Cardiac fibroblast (primary cell): ENCODE measurements at regions not wholly inside any gene's neighbourhood (a gene's known extent, or its start where the extent isn't known, plus 50 kb on each side); places are given as distances from the start of the nearest gene placed in this dataset.

Experiments
- DNase-seq, 2 donors: peaks; one replicate each; pipeline versions ENCODE4 v3.0.0 to v3.0.0-alpha.2; 2010; ENCODE audit warnings: low read depth in 2 of 2
- H3K4me3 ChIP-seq, 2 donors: replicated peaks in 1 of 2; 1 replicate in 1 of 2; 2 replicates in 1 of 2; pipeline ENCODE4 v1.5.1; 2011; ENCODE audit warnings: low read depth in 2 of 2, low read length in 2 of 2, mild to moderate bottlenecking in 2 of 2, moderate library complexity in 1 of 2
- TF ChIP-seq, protein P1 (sequence below): IDR thresholded peaks from one replicate; pipeline ENCODE4 v1.5.1; 2011; ENCODE audit warnings: low read depth, mild to moderate bottlenecking, low read length, inconsistent platforms

DNA sequence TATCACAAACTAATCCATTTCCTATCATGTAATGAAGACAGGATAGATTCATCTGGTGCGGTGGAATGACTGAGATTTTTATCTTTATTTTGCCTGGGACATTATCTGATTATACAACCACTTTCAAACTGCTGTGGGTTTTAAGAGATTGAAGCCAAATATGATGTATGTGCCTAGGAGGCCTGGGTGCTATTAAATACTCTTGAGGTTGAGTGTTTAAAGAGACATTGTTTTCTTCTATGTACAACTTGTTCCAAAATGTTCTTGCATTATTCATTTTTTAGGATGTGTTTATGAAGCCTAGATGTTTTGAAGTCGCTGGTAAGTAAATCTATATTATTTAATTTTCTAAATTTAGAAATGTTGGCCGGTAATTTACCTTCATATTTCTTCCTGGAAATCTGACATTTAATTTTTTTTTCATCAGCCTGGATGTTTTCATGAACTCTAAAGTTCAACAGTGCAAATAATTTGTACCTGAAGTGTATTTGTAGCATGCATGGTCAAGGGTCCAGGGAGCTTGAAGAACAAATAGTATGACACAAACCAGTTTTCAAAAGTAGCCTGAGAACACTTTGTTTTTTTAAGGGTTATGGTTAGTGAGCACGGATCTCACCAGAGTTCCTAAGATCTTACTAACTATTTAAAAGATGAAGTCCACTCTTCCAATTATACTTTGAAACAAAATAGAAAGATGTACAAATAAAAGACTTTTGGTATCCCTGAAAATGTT, 72.8 kb upstream of the ATP8A1 start:
- no peak overlapping the region for H3K4me3 ChIP-seq
- no peak for DNase-seq
- TF ChIP-seq, protein P1, sequence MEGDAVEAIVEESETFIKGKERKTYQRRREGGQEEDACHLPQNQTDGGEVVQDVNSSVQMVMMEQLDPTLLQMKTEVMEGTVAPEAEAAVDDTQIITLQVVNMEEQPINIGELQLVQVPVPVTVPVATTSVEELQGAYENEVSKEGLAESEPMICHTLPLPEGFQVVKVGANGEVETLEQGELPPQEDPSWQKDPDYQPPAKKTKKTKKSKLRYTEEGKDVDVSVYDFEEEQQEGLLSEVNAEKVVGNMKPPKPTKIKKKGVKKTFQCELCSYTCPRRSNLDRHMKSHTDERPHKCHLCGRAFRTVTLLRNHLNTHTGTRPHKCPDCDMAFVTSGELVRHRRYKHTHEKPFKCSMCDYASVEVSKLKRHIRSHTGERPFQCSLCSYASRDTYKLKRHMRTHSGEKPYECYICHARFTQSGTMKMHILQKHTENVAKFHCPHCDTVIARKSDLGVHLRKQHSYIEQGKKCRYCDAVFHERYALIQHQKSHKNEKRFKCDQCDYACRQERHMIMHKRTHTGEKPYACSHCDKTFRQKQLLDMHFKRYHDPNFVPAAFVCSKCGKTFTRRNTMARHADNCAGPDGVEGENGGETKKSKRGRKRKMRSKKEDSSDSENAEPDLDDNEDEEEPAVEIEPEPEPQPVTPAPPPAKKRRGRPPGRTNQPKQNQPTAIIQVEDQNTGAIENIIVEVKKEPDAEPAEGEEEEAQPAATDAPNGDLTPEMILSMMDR = no peak

DNA sequence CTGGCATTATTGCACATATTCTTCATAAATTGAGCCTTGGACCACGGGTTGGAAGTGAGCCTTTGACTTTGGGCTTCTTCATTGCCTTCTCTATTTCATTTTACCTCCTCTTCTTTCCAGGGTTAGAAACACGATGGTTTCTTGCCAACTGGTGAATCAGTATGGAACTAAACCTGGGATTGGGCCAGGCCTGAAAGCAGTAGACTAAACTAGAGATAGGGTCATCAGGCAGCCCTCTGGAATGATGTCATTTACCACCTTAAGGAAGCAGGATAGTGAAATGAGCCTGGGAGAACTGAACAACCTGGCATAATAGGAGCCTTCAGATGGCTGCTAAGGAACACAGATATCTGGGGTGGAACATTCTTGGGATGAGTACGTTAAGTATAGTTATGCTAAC, 67.5 kb upstream of the ATP8A1 start:
- no peak for DNase-seq
- H3K4me3 ChIP-seq = no peak overlapping the region
- TF ChIP-seq, protein P1 = no peak

DNA sequence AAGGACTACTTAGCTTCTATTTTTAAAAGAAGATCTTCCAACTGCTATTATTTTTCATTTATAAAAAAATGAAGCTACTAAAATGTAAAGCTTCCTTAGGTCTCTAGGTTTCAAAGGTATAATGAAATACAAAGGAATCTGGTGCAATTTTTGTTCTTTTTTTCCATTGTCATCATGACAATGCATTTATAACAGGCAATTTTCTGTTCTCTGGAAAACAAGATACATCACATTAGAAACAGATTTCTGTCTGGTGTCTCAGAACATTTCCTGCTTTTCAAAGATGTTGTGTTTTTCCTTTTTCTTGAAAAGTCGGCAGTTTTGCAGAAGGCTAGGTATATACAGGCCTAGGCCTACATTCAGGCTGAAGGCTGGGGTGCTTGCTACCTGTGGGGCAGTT, 63.6 kb upstream of the ATP8A1 start:
- TF ChIP-seq, protein P1 = no peak
- DNase-seq = no peak
- H3K4me3 ChIP-seq = no peak overlapping the region

DNA sequence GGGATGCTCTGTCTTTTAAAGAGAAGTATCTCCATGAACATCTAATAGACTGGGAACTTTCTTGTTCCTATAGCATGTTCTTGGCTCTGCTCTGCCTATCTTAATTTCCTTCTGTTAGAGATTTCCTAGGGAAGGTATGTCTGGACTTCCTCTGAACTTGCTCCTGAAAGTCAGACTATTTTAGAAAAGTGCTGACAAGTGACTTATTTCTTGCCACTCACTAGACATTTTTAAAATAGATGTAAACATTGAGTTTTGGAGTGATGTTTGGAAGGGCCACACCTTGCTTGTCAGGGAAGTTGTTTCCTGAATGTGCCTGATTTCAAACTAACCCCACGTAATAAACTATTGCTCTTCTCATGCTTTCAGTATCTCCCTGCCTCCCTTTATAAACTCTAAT, 62.4 kb upstream of the ATP8A1 start:
- DNase-seq = no peak
- H3K4me3 ChIP-seq = no peak overlapping the region
- TF ChIP-seq, protein P1 = no peak

DNA sequence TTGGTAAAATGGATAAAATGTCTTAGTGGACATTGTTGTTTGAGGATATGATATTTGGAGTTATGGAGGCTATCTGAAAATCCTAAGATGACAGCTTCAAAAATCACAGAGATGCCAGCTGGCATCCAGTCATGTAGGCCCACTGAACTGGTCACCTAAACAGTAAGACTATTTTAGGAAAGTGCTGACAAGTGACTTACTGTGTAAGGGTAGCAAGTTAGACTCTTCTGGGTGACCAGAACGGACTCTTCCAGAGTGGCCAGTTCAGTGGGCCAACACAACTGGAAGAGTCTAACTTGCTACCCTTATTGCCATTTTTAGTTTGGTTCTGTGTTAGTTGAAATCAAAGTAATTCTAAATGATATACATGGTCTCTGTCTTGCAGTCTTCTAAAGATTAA, 61.4 kb upstream of the ATP8A1 start:
- TF ChIP-seq, protein P1 = no peak
- no peak overlapping the region for H3K4me3 ChIP-seq
- DNase-seq = no peak

DNA sequence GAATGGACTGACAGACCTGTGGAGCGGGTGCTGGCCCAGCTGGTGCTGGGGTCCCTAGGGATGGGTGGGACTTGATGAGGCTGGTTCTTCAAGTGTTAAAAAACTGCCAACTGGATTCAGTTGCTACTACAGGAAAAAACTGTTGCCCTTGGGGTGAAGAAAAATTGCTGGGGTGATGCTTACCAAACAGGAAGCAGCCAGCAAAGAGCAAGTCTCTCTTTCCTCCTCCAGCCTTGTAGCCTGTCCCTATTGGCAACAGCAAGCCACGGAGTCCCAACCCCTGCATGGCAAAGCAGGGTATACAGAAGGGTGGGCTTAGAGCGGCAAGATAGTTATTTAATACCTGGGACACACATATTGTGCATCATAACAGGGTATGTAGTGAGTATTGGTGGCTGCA, 60.1 kb upstream of the ATP8A1 start:
- no peak for DNase-seq
- no peak overlapping the region for H3K4me3 ChIP-seq
- TF ChIP-seq, protein P1 = no peak

DNA sequence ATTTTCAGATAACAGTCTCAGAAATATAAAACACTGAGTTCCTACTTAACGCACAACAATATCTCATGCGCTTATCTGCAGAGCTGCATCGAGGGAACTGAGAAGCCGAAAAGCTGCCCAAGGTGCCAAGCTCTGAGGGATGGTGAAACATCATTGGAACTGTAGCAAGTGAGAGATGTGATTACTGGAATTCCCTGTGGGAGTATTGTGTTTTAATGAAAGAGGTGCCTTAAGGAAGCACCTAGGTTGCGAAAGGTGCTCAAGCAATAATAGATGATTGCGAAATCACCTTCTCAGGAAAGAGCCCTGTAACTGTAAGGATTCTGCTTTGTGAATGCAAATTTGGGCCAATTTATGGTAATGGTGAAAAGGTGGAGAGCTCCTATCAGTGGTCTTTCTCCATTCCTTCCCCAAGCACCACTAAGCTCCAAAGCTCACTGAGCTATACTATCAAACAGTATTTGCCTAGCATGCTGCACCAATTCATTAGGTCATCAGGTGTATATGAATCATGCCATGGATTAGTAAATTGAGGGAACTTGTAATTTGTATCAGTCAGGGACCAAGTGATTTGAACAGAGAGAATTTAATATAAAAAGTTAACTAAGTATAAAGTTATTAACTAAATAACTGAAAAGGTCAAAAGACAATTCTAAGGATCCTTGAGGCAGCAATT, 59.0 kb upstream of the ATP8A1 start:
- H3K4me3 ChIP-seq = no peak overlapping the region
- TF ChIP-seq, protein P1 = no peak
- no peak for DNase-seq
